Esophagus (tissue), 2 donors: ENCODE measurements at regions not wholly inside any gene's neighbourhood (a gene's known extent, or its start where the extent isn't known, plus 50 kb on each side); places are given as distances from the start of the nearest gene placed in this dataset.

Experiments used
- H3K27ac ChIP-seq, 2 donors: one replicate each; pipeline ENCODE4 v1.5.1; 2013; ENCODE audit warnings: low read depth in 2 of 2, mild to moderate bottlenecking in 2 of 2, inconsistent platforms in 1 of 2, low read length in 1 of 2, moderate library complexity in 1 of 2
- H3K27me3 ChIP-seq, 2 donors: one replicate each; pipeline ENCODE4 v1.6.1; 2013; ENCODE audit warnings: low read length in 2 of 2, control low read depth in 1 of 2, mild to moderate bottlenecking in 1 of 2; ENCODE audit not compliant: insufficient read depth in 2 of 2, control insufficient read depth in 1 of 2
- H3K36me3 ChIP-seq, 2 donors: one replicate each; pipeline ENCODE4 v1.6.1; 2013; ENCODE audit warnings: low read length in 1 of 2; ENCODE audit not compliant: control insufficient read depth in 2 of 2, insufficient read depth in 2 of 2
- H3K4me1 ChIP-seq, 2 donors: one replicate each; pipeline ENCODE4 v1.6.1; 2013; ENCODE audit warnings: low read length in 1 of 2; ENCODE audit not compliant: control insufficient read depth in 2 of 2, insufficient read depth in 2 of 2
- H3K4me3 ChIP-seq, 2 donors: one replicate each; pipeline ENCODE4 v1.5.1; 2013; ENCODE audit warnings: low read length in 2 of 2, mild to moderate bottlenecking in 2 of 2, low read depth in 1 of 2, moderate library complexity in 1 of 2
- H3K9me3 ChIP-seq, 2 donors: one replicate each; pipeline ENCODE4 v1.6.1; 2013; ENCODE audit warnings: mild to moderate bottlenecking in 2 of 2, low read depth in 1 of 2, low read length in 1 of 2, moderate library complexity in 1 of 2; ENCODE audit not compliant: control insufficient read depth in 2 of 2, insufficient read depth in 1 of 2
- WGBS, 2 donors: extraction: QIAGEN DNeasy Blood & Tissue Kit; methylation state at CpG; one replicate each; pipeline ENCODE4 v1.1.7; 2013; 5-methylcytosine and 5-hydroxymethylcytosine counted together
- donor health status: healthy with polysubstance abuse.
- donor health status: Bipolar disorder and iron deficiency.

DNA sequence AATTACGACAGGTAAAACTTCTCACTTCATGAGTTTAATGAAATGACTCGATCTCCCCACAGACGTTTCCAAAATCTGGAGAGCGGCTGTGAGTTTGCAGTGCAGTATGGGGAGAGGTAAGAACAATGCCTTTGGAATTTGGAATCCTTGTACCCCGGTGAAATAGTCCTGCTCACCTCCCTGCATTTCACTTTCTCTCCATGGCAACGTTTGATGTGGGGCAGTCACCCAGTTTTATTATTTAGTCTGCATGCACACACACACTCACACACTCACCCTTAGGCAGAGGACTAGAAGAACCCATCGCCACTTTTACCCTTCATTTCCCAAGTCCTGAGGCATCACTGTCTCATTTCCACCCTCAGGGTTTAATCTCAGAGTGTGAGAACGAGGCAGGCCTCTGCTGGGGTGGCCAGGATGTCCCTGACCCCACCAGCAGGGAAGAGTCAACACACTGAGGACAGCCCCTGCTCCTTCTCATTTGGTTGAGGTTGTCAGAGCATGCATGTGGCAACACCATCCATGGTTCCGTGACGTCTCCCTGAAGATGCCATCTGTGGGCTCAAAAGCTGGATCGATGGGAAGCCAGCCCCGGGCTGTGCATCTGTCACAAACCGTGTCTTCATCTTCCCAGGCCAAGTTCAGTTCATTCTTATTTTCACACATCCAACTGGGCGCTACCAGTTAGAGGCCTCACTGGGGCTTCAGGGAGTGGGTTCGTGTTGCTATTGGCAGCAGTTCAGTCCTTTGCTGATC is 119.8 kb upstream of the TRIM2 start:
- no peak overlapping the region for H3K27ac ChIP-seq
- 83 to 84% methylated on average over 15 of the region's 15 CpGs for WGBS, 2 donors
- no peaks in the 10 kb centered on the region for H3K9me3 ChIP-seq
- peaks cover 2 to 4% of the 10 kb centered on the region in 2 donors for H3K4me1 ChIP-seq
- H3K36me3 ChIP-seq = no peaks in the 10 kb centered on the region
- no peaks in the 10 kb centered on the region for H3K27me3 ChIP-seq
- H3K4me3 ChIP-seq = no peak overlapping the region

GRCh38 chr4:153084980-153085630 is 119.1 kb upstream of the TRIM2 start:
- WGBS, 2 donors = 5 to 6% methylated on average over 11 of the region's 11 CpGs
- no peak overlapping the region for H3K27ac ChIP-seq
- no peaks in the 10 kb centered on the region for H3K27me3 ChIP-seq

GRCh38 chr4:153087671-153088194 is 116.5 kb upstream of the TRIM2 start:
- Histone ChIP-seq H3K36me3 (no peaks in the 10 kb centered on the region), H3K4me3 (no peak overlapping the region), H3K9me3 (no peaks in the 10 kb centered on the region), H3K27me3 (no peaks in the 10 kb centered on the region), H3K27ac (no peak overlapping the region), H3K4me1 (no peaks in the 10 kb centered on the region)
- 89 to 91% methylated on average over 7 of the region's 7 CpGs for WGBS, 2 donors

More at GRCh38 chr4:153084980-153085630, 119.1 kb upstream of the TRIM2 start:
- H3K4me3 ChIP-seq = no peak overlapping the region
- H3K9me3 ChIP-seq = no peaks in the 10 kb centered on the region
- peaks cover 2 to 4% of the 10 kb centered on the region in 2 donors for H3K4me1 ChIP-seq
- no peaks in the 10 kb centered on the region for H3K36me3 ChIP-seq

GRCh38 chr4:153089742-153090141 is 114.5 kb upstream of the TRIM2 start:
- H3K36me3 ChIP-seq = no peaks in the 10 kb centered on the region
- no peak overlapping the region for H3K27ac ChIP-seq
- no peak overlapping the region for H3K4me3 ChIP-seq
- no peaks in the 10 kb centered on the region for H3K27me3 ChIP-seq
- H3K9me3 ChIP-seq = no peaks in the 10 kb centered on the region
- WGBS, 2 donors = 92 to 93% methylated on average over 7 of the region's 7 CpGs
- H3K4me1 ChIP-seq = no peaks in the 10 kb centered on the region

- Histone ChIP-seq H3K4me3 (no peak overlapping the region), H3K36me3 (no peaks in the 10 kb centered on the region), H3K27me3 (no peaks in the 10 kb centered on the region), H3K9me3 (no peaks in the 10 kb centered on the region), H3K27ac (no peak overlapping the region), H3K4me1 (no peaks in the 10 kb centered on the region)
- WGBS, 2 donors = 88 to 91% methylated on average over 2 of the region's 2 CpGs
Measured at GRCh38 chr4:153090181-153090580, 114.1 kb upstream of the TRIM2 start.

GRCh38 chr4:153090670-153091385 is 113.4 kb upstream of the TRIM2 start:
- H3K27ac ChIP-seq = no peak overlapping the region
- 90 to 93% methylated on average over 6 of the region's 6 CpGs for WGBS, 2 donors

DNA sequence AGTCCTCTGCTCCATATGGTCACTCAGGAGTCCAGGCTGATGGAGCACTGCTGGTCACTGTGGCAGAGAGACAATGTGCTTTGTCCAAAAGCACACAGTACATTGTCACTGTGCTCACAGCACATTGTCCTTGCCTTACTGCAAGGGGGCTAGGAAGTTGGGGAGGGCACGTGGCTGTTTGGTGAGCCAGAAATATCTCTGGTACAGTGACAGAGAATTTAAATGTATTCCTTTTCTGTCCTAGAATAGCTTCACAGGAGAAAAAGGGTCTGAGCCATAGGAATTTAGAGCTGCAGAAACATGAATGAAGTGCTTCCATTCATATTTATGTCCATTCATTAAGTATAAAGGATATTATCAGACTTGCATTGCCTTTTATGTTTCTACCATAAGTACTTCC is 110.8 kb upstream of the TRIM2 start:
- Histone ChIP-seq H3K27ac (no peak overlapping the region), H3K36me3 (no peaks in the 10 kb centered on the region), H3K27me3 (no peaks in the 10 kb centered on the region), H3K4me3 (no peak overlapping the region), H3K4me1 (no peaks in the 10 kb centered on the region), H3K9me3 (no peaks in the 10 kb centered on the region)
- 65 to 74% methylated on average over 1 of the region's 1 CpG for WGBS, 2 donors

More at GRCh38 chr4:153090670-153091385, 113.4 kb upstream of the TRIM2 start:
- no peaks in the 10 kb centered on the region for H3K36me3 ChIP-seq
- H3K27me3 ChIP-seq = no peaks in the 10 kb centered on the region
- no peaks in the 10 kb centered on the region for H3K9me3 ChIP-seq
- H3K4me3 ChIP-seq = no peak overlapping the region
- H3K4me1 ChIP-seq = no peaks in the 10 kb centered on the region

GRCh38 chr4:153093802-153094201 is 110.4 kb upstream of the TRIM2 start:
- 73 to 81% methylated on average over 3 to 4 of the region's 4 CpGs for WGBS, 2 donors
- Histone ChIP-seq H3K27ac (no peak overlapping the region), H3K9me3 (no peaks in the 10 kb centered on the region), H3K27me3 (no peaks in the 10 kb centered on the region), H3K4me1 (no peaks in the 10 kb centered on the region), H3K36me3 (no peaks in the 10 kb centered on the region), H3K4me3 (no peak overlapping the region)

DNA sequence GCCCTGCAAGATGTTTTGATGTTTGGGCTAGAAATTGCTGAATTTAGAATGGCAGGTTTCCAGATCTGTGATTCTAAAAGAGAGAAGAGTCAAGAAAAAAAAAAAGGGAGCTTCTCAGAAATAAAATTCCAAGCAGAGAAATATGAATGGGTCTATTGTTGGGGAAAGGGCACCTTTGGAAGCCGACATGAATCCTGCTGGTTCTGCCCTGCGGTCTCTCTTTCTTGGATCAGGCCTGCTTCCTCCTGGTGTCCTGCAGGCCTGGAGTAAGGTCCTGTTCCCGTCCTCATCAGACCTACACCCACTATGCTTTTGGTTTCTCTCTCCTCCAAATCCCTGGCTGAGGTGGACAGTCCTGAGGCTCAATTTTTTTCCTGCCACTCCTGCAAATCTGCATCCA is 109.8 kb upstream of the TRIM2 start:
- Histone ChIP-seq H3K9me3 (no peaks in the 10 kb centered on the region), H3K27me3 (no peaks in the 10 kb centered on the region), H3K27ac (no peak overlapping the region), H3K4me3 (no peak overlapping the region), H3K4me1 (no peaks in the 10 kb centered on the region), H3K36me3 (no peaks in the 10 kb centered on the region)
- 82 to 93% methylated on average over 3 of the region's 3 CpGs for WGBS, 2 donors
